ENCODE measurements at regions not wholly inside any gene's neighbourhood (a gene's known extent, or its start where the extent isn't known, plus 50 kb on each side); places are given as distances from the start of the nearest gene placed in this dataset.

- no peaks in the 10 kb centered on the region for H3K27me3 ChIP-seq
- peaks cover 0 to 46% (median 16%) of the 10 kb centered on the region in 4 donors for H3K4me1 ChIP-seq
- intact Hi-C loops (cut with DNase I; ENCODE audit: low total_unique reads), result no loop called here
- peak; percentile 24 for DNase-seq
- WGBS, 2 donors (ENCODE audit: low coverage in 1 of 2), result 46% methylated on average over 3 of the region's 3 CpGs; no CpG with 5 or more reads in 1 of the 2 donors
- in situ Hi-C loops (cut with MboI; ENCODE audit: low pct_ligation_motif_present in 1 of 4, low pct_unique_long_range_greater_than_20kb in 1 of 4, low sequenced_read_pairs in 3 of 4), result loop anchor here in 1 of 4 donors (10.0 kb wide), 1 partner anchor 210 kb away; the partner anchor contains the start of gene TNFRSF21
- no peaks in the 10 kb centered on the region for H3K9me3 ChIP-seq
- peak in 2 of 5 experiments; percentile 13 to 16 for TF ChIP-seq CTCF (IDR thresholded peaks at IDR 0.05)
- no peak for TF ChIP-seq EP300 (IDR thresholded peaks at IDR 0.05; ENCODE audit: low read depth)
- H3K4me3 ChIP-seq, result no peak overlapping the region
- H3K36me3 ChIP-seq, result no peaks in the 10 kb centered on the region
- peak overlapping the region in 3 of 4 donors; percentile 1 to 14 (median 4) for H3K27ac ChIP-seq
These were observed 52.3 kb upstream of the ADGRF1 start for GRCh38 chr6:47094241-47094925.

- intact Hi-C loops (cut with DNase I; ENCODE audit: low total_unique reads) (no loop called here), in situ Hi-C loops (cut with MboI; ENCODE audit: low pct_ligation_motif_present in 1 of 4, low pct_unique_long_range_greater_than_20kb in 1 of 4, low sequenced_read_pairs in 3 of 4) (loop anchor here in 1 of 4 donors (10.0 kb wide), 1 partner anchor 212 kb away; the partner anchor contains the start of gene TNFRSF21)
- peak; percentile 54 for DNase-seq
These were observed 51.0 kb upstream of the ADGRF1 start for GRCh38 chr6:47093169-47093568.

GRCh38 chr6:47091886-47092668 lies 49.9 kb upstream of the ADGRF1 start:
- 67 to 75% methylated on average over 2 to 4 of the region's 4 CpGs for WGBS, 2 donors (ENCODE audit: low coverage in 1 of 2)
- Histone ChIP-seq H3K9me3 (no peaks in the 10 kb centered on the region), H3K4me1 (peaks cover 0 to 34% (median 11%) of the 10 kb centered on the region in 4 donors), H3K4me3 (no peak overlapping the region), H3K36me3 (no peaks in the 10 kb centered on the region), H3K27ac (no peak overlapping the region), H3K27me3 (no peaks in the 10 kb centered on the region)
- DNase-seq, result no peak
- TF ChIP-seq CTCF (IDR thresholded peaks at IDR 0.05), result no peak
- TF ChIP-seq EP300 (IDR thresholded peaks at IDR 0.05; ENCODE audit: low read depth), result no peak
- no peak for TF ChIP-seq POLR2AphosphoS5 (IDR thresholded peaks at IDR 0.05)
- TF ChIP-seq POLR2A (IDR thresholded peaks at IDR 0.05), result no peak
- intact Hi-C loops (cut with DNase I; ENCODE audit: low total_unique reads), result no loop called here
- in situ Hi-C loops (cut with MboI; ENCODE audit: low pct_ligation_motif_present in 1 of 4, low pct_unique_long_range_greater_than_20kb in 1 of 4, low sequenced_read_pairs in 3 of 4), result loop anchor here in 1 of 4 donors (10.0 kb wide), 1 partner anchor 213 kb away; the partner anchor contains the start of gene TNFRSF21

More at GRCh38 chr6:47093169-47093568, 51.0 kb upstream of the ADGRF1 start:
- no peaks in the 10 kb centered on the region for H3K36me3 ChIP-seq
- peak overlapping the region in 3 of 4 donors; percentile 34 to 69 (median 63) for H3K27ac ChIP-seq
- H3K4me3 ChIP-seq, result no peak overlapping the region
- no peak for TF ChIP-seq POLR2A (IDR thresholded peaks at IDR 0.05)
- TF ChIP-seq POLR2AphosphoS5 (IDR thresholded peaks at IDR 0.05), result peak in 2 of 3 donors; percentile 23 to 56
- no peaks in the 10 kb centered on the region for H3K27me3 ChIP-seq
- 38 to 68% methylated on average over 5 of the region's 5 CpGs for WGBS, 2 donors (ENCODE audit: low coverage in 1 of 2)
- H3K4me1 ChIP-seq, result peaks cover 0 to 45% (median 16%) of the 10 kb centered on the region in 4 donors
- no peaks in the 10 kb centered on the region for H3K9me3 ChIP-seq
